HG02759 (cell line): ENCODE measurements at regions not wholly inside any gene's neighbourhood (a gene's known extent, or its start where the extent isn't known, plus 50 kb on each side); places are given as distances from the start of the nearest gene placed in this dataset.

Experiments
- ATAC-seq: cut with Tn5 transposase; IDR thresholded peaks from one replicate; pipeline ENCODE4 v1.9.1; 2021; ENCODE audit warnings: mild to moderate bottlenecking, moderate library complexity; ENCODE audit not compliant: unreplicated experiment

DNA sequence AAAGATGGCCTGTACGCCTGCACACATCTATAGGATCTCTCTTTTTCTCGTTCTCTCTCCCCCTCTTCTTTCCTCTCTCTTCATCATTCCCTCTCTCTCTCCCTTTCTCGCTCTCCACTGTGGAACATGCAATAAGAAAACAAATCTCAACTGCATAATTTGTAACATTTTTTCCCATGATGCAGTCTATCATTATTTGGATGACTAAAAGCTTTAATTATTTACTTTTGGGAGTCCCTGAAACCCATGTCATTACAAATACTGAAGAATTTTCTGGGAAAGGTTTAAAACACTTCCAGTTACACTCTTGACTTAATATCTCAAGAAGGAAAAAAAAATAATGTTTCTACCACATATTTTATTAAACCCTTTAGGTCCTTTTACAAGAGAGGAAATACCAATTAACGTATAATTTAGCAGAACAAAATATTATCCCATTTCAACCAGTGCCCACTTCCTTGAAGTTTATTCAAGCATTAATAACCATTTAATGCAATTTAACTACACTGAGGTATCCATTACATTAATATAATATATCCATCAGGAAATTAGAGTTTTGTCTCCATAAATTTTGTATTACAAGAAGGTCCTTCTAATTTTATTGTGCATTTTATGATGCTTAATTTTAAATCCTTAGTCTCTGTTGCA, 1615.2 kb upstream of the ACVR2A start:
- no peak for ATAC-seq

DNA sequence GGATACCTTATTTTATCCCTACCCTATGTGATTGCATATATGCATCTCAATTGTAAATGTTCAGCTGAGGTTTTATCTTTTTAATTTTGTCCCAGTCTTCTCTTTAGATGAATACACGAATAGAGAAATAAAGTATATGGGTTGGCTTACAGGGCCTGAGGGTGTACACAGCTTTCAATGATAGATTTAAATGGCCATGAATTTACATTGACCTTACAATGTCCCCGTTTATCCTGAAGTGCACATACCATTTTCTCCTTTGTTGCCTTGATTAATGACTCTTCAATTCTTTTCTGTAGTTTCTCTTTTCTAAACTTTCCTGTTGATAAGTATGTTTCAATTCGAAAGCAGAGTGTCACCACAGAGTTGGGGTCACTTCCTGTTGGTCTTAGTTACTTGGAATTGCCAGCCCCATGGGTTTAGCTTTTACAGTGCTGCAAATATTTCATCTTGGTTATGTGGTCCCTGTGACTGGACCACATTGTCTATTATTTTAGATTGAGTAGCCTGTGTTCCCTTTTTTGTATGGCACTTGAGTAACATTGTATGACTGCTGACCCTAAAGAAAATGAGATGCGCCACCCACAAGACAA, 1616.3 kb upstream of the ACVR2A start:
- ATAC-seq, result peak; percentile 86

DNA sequence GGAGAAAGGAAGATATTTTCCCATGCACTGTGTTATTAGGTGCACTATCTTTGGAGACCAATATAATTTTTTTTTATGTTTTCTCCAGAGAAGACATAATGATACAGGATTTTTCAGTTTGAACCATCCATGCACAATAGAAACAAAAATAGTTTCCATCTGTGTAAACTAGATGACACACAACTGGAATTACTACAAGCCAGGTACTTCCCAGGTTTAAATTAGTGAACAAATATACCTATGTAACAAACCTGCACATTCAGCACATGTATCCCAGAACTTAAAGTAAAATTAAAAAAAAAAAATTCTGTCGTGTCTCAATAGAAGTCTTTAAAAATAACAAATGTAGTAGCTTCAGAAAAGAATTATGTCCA, 1616.8 kb upstream of the ACVR2A start:
- no peak for ATAC-seq

DNA sequence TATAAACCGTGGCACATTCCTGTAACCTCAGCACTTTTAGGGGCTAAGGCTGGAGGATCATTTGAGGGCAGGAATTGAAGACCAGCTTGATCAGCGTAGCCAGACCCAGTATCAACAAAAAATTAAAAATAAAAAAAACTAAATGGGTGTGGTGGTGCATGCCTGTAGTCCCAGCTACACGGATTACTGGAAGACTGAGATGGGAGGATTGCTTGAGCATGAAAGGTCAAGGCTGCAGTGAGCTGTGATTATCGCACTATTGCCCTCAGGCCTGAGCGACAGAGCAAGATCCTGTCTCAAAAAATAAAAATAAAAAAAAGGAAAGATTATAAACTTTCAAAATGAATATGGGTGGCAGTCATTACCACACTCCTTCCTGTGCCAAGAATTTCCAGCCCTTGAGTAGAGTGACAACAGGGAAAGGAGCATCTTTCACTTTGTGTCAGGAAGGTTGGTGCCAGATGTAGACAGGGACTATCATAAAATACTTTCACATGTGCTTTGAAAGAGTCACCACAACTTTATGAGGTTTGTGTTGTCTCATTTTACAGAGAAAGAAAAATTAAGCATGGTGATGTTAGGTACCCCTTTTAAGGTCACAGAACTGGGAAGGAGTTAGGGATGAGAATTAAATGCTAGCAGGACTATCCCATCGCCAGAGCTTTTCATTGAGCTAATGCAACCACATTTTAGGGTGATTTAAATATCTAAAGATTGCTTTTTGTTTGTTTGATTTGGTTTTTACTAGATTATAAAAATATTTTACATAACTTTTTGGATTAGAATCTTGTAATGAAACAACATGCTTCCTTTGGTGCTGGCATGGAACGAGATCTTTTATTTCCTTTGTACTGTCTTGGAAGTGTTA, 1617.4 kb upstream of the ACVR2A start:
- ATAC-seq, result no peak

DNA sequence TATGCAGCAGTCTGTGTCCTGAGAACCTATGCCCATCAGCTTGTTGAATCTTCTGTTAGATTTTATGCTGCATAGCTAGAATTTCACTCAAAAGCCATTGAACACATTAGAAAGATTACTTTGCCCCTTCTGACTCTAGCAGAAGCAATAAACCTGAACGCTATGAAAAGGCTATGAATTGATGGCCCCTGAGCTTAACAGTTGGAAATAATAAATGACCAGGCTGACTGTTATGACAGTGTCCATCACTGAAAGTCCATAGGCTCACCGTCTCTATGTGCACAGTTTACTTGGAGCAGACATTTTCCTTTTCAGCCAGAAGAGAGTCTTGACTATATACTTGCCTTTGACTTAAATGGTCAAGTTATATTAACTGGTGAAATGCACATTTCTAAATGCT, 1618.8 kb upstream of the ACVR2A start:
- ATAC-seq, result no peak

DNA sequence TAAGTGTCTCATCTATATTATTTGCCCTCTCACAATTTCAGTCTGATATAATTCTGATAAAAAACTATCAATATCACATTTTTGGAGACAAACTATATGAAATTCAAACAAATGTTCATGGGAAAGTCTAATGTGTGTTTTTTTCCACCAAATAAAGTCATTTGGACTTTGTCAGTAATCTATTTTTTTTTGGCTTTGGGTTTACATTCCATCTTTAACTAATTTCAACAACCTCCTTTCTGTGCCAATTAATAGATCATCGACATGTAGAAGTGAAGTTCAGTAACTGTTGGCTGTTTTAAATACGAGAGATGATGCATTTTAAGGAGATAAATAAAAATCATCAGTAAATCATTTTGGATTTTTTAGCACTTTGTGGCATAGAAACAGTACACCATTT, 1623.0 kb upstream of the ACVR2A start:
- ATAC-seq, result no peak

DNA sequence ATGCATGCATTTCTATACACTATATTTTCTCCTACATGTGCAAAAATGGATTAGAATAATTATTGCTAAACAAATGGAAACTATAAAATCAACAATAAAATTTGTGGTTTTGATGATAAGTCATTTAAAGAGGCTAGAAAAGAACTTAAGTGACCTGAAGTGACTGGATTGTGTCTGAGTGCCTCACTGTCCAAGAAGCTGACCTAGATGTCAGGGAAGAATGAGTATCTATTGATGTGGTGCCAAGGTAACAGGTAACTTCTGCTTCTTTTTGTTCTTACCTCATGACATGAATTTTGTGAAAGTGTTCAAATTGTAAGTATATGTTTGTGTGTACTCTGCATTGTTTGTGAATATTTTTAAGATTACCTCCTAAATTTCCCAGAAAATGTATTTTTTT, 1623.9 kb upstream of the ACVR2A start:
- ATAC-seq, result no peak

DNA sequence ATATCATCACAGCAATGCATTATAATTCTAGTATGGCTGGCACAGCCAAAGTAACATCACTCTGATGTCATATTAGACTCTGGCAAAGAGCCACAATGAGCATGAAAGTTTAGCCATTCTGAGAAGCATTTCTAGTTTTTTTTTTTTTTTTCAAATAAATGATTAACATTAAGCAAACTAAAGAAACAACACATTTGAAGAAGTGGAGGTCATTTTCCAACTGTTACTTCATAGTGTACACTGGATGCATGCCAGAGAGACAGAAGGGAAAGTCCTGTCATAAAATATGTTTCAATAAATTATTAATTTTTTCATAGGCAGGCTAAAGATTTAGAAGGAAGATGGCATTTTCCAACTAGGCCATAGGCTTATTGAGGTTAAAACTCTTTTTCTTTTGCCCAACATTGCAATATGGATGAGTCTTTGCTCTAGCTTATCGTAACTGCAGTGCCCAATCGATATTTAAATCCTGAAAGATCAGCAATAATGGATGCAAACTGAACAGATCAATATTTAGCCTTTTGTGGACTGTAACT, 1630.4 kb upstream of the ACVR2A start:
- no peak for ATAC-seq

DNA sequence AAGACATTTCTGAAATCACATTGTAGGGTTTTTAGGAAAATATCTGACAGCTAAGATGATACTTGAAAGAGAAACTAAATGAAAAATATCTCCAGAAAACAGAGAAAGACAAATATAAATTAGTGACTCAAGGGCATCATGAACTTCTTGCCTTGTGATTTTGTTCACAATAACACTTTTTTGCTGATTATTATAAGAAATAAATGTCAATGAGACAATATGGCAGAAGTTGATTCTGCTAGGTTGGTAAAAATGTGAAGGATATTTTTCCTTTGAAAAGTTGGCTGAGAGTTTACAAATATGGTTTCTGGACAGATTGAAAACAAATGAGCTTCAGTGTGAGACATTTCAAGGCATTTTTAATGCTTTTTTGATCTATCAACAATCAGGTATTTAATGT, 1631.2 kb upstream of the ACVR2A start:
- ATAC-seq, result no peak

DNA sequence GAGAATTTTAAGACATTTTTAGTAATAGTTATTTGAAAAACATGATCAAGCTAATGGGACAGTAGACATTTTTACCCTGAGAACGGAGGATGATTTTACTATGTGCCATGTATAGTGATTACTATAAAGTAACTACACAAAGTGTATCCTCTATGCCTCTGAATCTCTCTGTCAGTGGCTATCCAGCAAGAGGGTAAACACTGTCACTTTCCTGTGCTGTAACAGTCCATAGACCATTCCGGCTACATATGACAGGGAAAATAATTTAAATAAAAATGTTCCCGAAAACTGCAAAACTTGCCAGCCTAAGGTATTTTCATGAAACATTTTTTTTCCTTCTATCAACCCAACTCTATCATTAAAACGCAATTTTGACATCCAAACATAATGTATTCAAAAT, 1632.2 kb upstream of the ACVR2A start:
- ATAC-seq, result no peak

DNA sequence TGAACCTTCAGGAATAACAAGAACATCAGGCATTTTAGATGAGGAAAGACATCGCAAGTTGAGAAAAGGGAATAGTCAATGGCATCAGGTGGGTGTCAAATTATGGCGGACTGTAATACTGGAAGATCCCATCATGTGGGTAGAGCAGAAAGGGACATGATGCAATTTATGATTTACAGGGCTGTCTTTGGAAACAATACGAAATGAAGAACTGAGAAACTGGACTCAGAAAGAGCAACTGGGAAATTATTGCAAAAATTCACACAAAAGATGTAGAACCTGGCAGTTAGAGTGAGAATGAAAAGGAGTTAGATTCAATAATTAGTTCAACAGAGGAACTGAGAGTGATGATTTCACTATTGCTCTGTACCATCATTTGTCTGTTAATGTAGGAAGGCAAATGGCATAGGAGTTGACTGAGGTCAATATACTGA, 1635.0 kb upstream of the ACVR2A start:
- ATAC-seq, result no peak

DNA sequence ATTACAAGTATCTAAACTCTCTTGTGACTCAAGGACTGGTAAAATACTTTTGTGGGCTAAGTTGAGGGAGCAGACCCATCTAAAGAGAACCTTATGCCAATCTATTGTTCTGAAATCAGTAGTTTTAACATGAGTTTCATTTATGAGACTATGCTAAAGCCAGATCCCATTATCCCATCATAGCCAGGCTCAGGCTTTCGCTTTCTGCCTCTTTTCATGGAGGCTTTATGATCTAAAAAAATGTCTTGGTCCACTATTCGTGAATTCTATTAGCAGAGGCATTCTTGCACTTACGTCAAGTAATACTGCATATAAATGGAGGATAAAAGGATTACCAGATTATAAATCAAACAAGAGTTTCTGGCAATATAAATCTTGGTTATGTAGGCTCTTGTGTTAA, 1636.9 kb upstream of the ACVR2A start:
- no peak for ATAC-seq

DNA sequence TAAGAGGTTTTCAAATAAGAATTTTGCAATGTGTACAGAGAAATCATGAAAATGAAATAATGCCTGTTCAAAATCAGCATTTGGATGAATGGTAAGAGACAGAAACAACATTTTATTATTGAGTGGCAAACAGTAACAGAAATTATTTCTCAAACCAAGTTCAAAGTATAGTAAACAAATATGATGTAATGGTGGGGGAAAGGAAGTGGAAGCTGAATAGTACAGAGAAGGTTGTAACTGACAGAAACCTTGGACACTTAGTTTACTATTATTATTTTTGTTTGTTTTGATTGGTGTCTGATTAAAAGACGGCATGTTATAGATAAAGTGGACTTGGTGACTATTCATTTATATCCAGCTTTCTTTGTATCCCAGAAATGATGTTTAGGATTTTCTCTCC, 1637.4 kb upstream of the ACVR2A start:
- ATAC-seq, result no peak

DNA sequence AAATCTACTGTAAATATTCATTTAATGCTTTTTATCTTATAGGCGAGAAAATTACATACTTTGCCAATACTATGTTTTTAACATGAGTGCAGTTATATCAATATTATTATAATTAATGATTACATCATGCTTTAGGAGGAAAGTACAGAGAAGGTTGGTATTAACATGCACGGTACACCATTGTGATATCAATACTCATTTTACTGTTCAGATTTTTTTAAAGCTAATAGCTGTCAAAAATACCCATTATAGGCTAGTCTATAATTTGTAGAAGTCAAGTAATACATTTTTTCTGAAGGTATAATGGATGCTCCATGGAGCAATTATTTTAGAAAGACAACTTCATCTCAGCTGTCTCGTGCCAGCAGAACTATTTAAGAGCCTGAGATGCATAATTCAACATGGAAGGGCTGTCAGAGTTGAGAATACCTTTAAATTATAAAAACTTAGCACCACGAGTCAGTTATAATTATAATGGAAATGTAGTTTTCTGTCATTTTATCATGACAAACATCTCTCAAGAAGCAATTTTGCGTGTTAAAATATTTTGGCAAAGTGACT, 1641.7 kb upstream of the ACVR2A start:
- no peak for ATAC-seq

DNA sequence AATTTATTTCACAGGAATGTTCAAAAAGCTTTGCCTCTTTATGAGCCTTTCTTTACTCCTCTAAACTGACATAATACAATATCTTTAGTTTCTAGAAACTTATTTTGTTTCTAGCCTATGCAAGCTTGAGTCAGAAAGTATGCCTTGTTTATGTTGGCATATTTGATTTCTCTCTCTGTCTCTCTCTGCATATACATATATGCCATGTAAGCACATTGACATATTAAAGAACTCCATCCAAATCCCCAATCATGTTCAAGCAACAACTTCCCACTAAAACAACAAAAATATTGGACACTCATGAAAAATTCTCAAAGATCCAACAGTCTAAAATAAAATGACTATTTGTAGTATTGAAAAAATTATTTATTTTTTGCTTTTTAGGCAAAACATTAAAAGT, 1651.2 kb upstream of the ACVR2A start:
- ATAC-seq, result no peak

DNA sequence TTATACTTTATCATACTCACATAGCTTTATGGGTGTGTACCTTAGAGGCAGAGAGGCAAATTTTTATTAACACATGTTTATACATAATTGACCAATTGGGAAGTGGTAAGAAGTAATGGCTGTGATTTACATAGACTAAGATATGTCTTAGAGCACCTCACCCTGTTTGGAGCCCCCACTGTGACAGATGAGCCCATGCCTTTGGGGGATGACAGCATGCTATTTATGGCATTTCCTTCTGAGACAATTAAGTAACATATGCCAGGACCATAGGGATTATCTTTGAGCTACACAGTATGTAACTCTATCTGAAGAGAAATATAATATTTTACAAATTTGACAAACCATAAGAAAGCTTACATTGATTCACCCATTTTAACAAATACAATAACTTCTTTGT, 1655.3 kb upstream of the ACVR2A start:
- no peak for ATAC-seq

DNA sequence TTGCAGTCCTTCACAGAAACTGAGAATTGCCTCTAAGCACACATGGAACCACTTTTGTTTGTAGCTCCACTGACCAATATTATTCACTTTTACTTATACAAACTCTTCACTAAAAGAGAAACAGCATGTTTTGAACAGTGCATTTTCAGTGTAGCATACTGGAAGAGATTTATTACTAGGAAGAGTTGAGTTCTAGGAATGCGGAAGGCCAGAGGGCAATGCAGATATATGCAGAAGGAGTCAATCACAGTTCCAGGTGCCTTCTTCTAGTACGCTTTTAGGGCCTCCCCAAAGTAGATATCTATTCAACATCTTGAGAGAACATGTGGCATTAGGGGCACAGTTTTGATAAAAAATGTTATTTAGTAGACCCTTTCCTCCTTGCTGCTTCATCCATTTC, 1654.0 kb upstream of the ZEB2 start:
- no peak for ATAC-seq

DNA sequence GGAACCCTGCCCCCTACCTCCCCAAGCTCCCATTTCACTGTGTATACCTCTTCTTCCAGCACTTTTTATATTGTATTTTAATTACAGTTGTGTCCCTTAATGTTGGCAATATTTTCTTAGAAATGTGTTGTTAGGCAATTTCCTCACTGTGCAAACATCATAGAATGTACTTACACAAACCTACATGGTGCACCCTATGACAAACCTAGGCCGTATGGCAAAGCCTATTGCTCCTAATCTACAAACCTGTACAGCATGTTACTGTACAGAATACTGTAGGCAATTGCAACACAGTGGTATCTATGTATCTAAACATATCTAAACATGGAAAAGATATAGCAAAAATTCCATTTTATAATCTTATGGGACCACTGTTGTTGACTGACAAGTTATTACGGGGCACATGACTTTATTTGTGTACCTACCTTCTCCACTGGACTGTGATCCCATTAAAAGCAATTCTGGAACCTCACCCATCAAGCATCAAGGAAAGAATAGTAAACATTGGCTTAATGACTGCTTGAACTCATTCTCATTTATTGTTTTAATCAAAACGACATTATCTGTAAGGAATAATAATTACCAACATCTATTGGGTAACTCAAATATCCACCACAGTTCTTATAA, 1641.5 kb upstream of the ZEB2 start:
- ATAC-seq, result no peak

DNA sequence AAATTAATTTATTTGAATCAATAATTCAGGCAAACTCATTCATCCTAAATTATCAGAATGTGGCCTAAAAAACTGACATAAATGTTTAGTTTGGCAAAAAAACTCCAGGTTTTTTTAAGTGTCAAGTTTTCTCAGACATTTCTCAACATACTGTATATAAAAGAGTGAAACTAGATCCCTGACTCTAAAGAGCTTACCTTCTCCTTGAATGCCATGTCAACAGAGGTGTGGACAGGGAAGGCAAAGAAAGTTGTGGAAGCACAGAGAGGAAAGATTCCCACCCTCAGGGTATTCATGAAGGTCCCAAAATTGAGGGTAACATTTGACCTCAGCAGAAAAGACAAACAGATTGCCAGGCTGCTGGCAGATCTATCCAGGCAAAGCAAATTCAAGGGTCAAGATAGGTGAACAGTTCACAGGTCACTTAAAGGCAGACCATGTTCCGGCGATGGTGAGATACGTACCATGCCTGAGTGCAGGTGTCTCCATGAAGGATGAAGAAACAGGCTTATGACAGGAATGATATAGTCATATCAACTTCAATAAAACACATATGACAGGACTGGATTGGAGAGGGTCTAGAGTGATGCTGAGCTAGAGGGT, 1638.3 kb upstream of the ZEB2 start:
- ATAC-seq, result no peak

DNA sequence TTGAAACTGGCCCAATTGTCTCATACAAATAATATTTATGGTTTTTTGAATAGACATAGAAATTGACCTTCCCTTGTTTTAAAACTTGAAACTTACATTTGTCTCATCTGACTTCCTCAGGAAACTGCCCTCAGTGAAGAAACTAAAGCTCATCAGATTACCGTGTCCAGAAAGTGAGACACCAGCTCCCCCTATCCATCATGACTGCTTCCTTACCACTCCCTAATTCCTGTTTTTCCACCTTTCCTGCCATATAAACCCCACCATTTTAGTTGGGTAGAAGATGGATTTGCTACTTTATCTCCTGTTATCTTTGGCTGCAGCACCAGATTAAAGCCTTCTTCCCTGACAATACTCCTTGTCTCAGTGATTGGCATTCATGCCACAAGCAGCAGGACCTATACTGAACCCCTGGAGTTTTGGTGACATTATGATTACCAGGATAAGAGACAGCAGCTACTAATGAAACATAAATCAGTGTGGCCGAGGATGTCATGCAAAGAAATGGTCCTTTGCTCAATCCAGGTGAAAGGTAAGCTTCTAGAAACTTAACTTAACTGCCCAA, 1627.6 kb upstream of the ZEB2 start:
- ATAC-seq, result no peak
